CD4-positive, alpha-beta T cell treated with Interleukin-17A for 1 hour (primary cell): ENCODE measurements at regions not wholly inside any gene's neighbourhood (a gene's known extent, or its start where the extent isn't known, plus 50 kb on each side); places are given as distances from the start of the nearest gene placed in this dataset.
"Not testable (repeated sequence)": the region's sequence is repeated elsewhere in the genome, so short reads cannot be mapped to it uniquely, and the experiment has no call there.

Experiments
- DNase-seq: peaks from one replicate; pipeline ENCODE4 v3.0.0-alpha.2; 2020

GRCh38 chr5:126098330-126099017 lies 324.7 kb upstream of the GRAMD2B start:
- DNase-seq: no peak

- DNase-seq: no peak
Observed at GRCh38 chr5:126099077-126099476, 324.1 kb upstream of the GRAMD2B start.

DNA sequence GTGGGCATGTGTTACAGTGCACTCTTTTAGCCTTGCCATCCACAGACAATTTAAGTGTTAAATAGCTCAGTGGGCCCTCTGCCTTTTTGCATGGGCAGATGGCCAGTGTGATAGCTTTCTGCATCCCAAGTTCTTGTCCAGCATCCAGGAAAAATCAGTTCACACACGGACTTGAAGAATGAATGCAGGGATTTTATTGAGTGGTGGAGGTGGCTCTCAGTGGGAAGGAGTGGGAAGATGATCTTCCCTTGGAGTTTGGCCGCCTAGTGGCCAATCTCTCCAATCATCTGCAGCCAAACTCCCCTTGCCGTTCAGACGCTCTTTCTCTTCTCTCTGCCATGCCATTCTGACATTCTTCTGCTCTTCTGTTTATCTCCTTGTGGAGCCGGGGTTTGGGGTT lies 322.4 kb upstream of the GRAMD2B start:
- DNase-seq: no peak

GRCh38 chr5:126101901-126102300 lies 321.3 kb upstream of the GRAMD2B start:
- no peak for DNase-seq

DNA sequence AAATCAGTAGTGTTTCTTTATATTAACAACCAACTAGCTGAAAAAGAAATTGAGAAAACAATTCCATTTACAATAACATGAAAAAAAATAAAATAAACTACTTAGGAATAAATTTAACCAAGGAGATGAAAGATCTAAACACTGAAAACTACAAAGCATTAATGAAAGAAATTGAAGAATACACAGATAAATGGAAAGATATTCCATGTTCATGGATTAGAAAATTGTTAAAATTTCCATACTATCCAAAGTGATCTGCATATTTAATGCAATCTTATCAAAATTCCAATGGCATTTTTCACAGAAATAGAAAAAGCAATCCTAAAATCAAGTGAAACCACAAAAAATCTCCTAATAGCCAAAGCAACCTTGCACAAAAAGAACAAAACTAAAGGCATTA lies 320.2 kb upstream of the GRAMD2B start:
- no peak for DNase-seq

GRCh38 chr5:126103868-126104267 lies 319.3 kb upstream of the GRAMD2B start:
- DNase-seq: no peak

- no peak for DNase-seq
Observed at GRCh38 chr5:126104341-126104740, 318.9 kb upstream of the GRAMD2B start.

DNA sequence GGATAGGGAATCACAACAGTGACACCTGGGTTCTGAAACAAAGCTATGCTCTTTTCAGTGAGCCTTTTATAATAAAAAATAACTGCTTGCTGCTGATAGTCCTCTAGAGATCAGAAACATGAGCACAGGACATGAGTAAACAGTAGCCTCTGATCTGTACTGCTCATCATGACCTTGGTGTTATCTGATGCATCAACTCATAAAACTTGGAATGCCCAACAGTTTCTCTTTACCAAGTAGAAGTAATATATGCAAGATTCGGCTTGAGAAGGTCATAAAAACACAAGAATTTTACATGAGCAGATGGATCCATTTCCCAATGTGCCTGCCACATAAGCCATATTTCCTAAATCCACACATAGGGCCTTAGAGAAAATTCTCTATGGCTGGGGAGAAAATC lies 318.3 kb upstream of the GRAMD2B start:
- DNase-seq: no peak

GRCh38 chr5:126106029-126106428 lies 317.2 kb upstream of the GRAMD2B start:
- no peak for DNase-seq

DNA sequence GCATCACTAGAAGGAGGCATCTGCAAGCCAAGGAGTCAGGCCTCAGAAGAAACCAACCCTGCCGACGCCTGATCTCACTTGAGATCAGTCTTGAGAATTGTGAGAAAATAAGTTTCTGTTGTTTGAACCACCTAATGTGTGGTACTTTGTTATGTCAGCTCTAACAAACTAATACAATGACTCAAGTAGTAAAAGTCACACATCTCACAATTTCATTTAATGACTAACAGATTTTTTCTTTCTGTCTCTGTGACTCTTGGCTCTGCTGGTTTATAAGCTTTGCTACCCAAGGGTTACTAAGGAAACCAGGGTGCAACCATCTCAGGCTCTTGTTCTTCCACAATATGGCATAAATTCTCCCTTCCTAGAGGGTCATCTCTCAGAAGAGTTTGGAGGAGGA lies 315.8 kb upstream of the GRAMD2B start:
- DNase-seq: no peak

- DNase-seq: no peak
Observed at GRCh38 chr5:126108470-126108869, 314.7 kb upstream of the GRAMD2B start.

DNA sequence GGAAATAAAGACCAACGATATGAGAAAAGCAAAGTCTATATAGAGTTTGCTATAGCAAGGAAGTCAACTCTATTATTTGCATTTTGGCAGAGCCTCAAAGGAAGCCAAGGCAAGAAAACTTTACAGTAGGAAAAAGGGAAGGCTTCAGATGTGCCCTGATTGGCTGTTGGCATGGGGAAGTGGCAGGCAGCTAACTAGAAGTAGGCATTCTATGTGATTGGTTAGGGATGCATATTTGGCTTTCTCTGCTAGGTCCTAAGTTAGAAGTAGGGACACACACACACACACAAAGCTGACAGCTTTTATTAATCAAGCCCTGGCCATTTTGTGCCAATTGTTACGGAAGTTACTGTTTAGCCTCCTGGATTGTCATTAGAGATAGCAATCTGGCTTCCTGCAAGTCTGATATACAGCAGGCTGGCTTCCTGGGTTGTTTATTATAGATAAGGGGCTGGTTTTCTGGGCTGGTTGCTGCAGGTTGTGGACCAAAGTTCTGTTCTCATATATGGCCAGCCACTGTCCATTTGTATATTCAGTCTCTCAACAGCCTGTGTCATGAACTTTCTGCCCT lies 308.1 kb upstream of the GRAMD2B start:
- no peak for DNase-seq

DNA sequence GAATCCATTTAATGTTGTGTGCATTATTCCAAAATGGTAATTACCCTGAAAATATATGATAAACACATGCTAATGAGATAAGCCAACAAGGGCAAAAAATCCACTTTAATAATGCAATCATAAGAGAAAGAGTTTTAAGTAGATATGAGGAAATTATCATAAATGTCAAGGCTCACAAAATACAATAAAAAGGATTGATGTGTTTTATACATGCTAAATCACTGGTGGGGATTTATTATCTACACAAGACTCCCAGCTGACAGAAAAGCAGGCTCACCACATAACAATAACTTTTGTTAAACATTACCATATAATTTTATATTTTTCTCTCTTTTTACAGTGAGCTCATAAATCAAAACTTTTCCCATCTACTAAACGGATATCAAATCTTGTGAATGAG lies 306.2 kb upstream of the GRAMD2B start:
- DNase-seq: no peak

DNA sequence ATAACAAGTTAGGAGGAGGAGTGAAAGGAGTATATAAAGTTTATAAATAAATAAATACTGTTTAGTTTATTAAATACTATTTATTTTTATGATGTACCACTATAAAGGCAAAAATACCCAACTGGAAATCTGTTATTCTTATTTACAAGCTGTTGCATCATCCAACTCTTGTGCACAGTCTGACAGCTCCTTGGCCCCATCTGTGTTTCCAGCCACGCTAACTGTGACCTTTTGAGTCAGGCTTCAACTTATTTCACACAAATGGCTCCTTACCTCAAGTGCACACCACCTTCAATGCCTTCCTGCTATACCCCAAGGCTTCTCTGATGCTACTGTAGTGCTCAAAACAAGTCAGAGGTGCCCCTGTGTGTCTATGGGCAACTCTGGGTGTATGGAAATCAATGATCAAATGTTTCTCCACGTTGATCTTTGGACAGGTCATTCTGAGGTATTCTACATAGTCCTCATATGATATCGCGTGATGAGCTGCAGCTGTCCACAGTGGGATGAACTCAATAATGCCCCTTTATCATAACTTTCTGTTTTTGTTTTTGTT lies 303.2 kb upstream of the GRAMD2B start:
- no peak for DNase-seq

DNA sequence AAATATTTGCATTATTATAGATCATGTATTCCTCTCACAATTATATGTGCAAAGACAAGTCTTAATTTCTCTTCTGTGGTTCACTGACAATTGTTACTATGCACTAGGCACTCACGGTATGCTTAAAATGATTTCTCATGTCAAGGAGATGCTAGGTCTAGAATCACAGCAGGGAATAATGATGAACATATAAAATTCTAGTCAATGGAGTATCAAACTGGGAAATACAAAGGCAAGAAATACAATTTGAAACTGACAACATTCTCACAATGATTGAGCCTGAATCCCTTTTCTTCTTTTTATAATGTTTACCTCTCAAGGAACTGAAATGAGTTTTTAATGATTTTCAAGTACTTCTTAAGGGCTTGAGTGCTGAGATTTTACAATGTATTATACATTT lies 302.3 kb upstream of the GRAMD2B start:
- DNase-seq: no peak

- DNase-seq: no peak
Observed at GRCh38 chr5:126122942-126123341, 300.3 kb upstream of the GRAMD2B start.

DNA sequence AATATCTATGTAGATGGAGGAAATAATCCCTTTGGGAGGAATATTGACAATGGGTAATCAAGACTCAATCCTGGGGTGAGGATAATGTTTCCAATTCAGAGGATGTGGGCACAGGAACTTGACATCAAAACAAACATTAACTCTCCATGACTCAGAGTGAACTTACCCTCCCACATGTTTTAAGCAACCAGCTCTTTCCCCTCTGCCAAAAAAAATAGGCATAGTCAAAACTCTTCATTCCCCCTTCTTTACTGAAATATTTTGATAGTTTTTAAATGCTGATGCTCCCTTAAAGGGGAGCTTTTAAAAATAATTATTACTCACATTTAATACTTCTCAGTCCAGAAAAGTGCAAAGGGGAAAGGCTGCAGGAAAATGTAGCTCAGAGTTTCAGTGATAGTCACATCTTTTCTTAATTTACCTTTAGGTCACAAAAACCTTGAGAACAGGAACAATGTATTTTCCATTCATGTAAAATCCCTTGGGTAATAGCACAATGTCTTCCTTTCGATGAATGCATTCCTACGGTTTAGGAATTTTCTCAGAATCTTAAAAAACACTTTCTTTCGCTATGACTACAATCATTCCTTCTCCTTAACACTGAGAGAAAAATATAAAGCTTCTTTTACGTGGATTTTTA lies 298.4 kb upstream of the GRAMD2B start:
- no peak for DNase-seq

DNA sequence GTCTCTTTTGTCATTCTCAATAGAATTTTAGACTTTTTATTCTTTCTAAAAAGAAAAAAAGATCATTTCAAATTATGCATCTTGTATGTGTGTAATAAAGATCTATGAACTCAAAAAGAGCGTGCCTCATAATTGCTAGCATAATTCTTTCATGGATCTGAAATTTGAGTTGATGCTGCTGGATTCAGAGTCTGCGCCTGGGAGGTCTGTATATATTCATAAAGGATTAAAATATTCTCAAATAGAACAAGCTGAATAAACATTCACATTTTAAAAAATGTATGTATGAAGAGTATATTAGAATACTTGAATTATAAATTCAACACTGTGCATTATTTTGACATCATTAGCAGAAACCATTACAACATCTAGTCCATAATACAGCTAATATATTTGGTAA lies 297.8 kb upstream of the GRAMD2B start:
- DNase-seq: no peak

GRCh38 chr5:126126574-126126973 lies 296.6 kb upstream of the GRAMD2B start:
- no peak for DNase-seq

- DNase-seq: not testable (repeated sequence)
Observed at GRCh38 chr5:126127371-126127770, 295.8 kb upstream of the GRAMD2B start.

DNA sequence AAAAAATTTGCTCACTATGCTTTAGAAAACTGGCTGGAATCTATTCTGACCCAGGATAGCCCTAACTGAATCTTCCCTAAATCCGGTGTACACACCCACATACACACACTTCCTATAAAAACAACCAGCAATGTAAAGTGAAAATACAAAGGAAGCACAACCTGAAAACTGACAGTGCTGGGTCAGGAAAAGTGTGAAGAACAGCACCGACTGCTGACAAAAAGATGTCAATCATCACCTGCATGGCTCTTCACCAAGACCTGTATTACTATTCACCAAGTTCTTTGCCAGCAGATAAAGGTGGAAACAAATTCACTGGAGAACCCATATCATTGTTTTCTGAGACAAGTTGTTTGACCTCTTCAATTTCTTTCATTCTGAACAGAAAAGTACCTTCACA lies 293.8 kb upstream of the GRAMD2B start:
- DNase-seq: no peak

GRCh38 chr5:126133424-126133823 lies 289.8 kb upstream of the GRAMD2B start:
- DNase-seq: no peak

DNA sequence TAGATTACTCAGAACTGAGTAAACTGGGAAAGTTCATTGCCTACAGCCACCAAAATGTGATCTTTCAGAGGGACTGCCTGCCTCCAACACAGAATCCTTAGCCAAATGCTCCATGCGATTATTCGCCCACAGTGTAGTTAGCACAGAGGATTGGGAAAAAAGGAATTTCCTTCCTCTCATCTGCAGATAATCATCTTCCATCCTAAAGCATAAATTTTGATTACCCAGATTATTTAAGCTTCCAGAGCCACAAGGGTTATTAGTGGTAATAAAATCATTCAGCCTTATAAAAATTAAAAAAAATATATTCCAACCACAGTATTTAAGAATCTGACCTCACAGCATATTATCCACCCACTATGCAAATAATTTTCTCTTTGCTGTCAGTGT lies 285.3 kb upstream of the GRAMD2B start:
- DNase-seq: no peak

DNA sequence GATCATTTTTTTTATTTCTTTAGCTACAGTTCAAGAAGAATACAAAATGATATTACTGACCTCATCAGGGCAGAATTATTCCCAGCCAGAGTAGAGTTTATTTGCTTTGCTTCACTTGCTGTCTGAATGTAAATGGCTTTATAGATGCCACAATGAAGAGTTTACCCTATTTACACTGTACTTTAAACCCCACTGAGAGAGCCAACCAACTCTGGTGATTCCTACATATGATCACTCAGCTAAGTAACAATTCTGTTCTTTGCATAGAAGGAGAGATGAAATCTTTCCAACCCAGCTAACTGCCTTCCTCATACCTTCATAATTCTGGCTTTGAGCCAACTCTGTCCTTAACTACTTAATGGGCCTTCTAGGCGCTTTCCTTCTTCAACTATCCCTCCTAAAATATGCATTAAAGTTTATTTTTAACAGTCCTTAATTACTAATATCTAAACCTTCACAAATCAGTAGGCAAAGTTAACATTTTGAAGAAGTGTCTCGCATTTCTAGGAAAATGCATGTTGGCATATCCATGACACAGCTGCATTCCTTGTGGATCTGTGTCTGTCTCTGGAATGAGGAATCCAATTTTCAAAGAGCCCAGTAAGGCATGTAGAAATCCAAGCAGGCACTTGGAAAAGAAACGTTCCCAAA lies 284.8 kb upstream of the GRAMD2B start:
- DNase-seq: no peak
